H9 (cell line): ENCODE measurements at regions not wholly inside any gene's neighbourhood (a gene's known extent, or its start where the extent isn't known, plus 50 kb on each side); places are given as distances from the start of the nearest gene placed in this dataset.

Experiments used
- DNase-seq: peaks from one replicate; pipeline ENCODE4 v3.0.0-alpha.2; 2017
- H2AFZ ChIP-seq: one replicate; pipeline ENCODE4 v1.6.1; 2013; ENCODE audit warnings: mild to moderate bottlenecking, low read length, control low read depth, moderate library complexity
- H2AK5ac ChIP-seq: 2 replicates; pipeline ENCODE4 v1.6.1; 2013; ENCODE audit warnings: low read length, control low read depth, mixed read lengths; ENCODE audit not compliant: insufficient read length
- H2BK120ac ChIP-seq: one replicate; pipeline ENCODE4 v1.6.1; 2013; ENCODE audit warnings: low read depth, mild to moderate bottlenecking, low read length, control low read depth, inconsistent platforms; ENCODE audit not compliant: poor library complexity, severe bottlenecking
- H2BK12ac ChIP-seq: 2 replicates; pipeline ENCODE4 v1.6.1; 2013; ENCODE audit warnings: low read length, control low read depth, mixed read lengths, low read depth; ENCODE audit not compliant: insufficient read length
- H2BK15ac ChIP-seq: 2 replicates; pipeline ENCODE4 v1.6.1; 2013; ENCODE audit warnings: low read depth, low read length, control low read depth
- H2BK20ac ChIP-seq: one replicate; pipeline ENCODE4 v1.6.1; 2013; ENCODE audit warnings: low read depth, mild to moderate bottlenecking, low read length, control low read depth, inconsistent platforms; ENCODE audit not compliant: poor library complexity, severe bottlenecking
- H2BK5ac ChIP-seq: 2 replicates; pipeline ENCODE4 v1.6.1; 2013; ENCODE audit warnings: low read length, control low read depth, mixed read lengths; ENCODE audit not compliant: insufficient read length
- H3K14ac ChIP-seq: 2 replicates; pipeline ENCODE4 v1.6.1; 2013; ENCODE audit warnings: low read length, control low read depth; ENCODE audit not compliant: insufficient read depth
- H3K18ac ChIP-seq: 2 replicates; pipeline ENCODE4 v1.6.1; 2013; ENCODE audit warnings: low read depth, mild to moderate bottlenecking, mixed read lengths, low read length, control low read depth; ENCODE audit not compliant: insufficient read length
- H3K23ac ChIP-seq: 2 replicates; pipeline ENCODE4 v1.6.1; 2013; ENCODE audit warnings: low read length, control low read depth, mixed read lengths, low read depth; ENCODE audit not compliant: insufficient read length
- H3K23me2 ChIP-seq: 2 replicates; pipeline ENCODE4 v1.6.1; 2013; ENCODE audit warnings: low read depth, mild to moderate bottlenecking, mixed read lengths, low read length, control low read depth; ENCODE audit not compliant: insufficient read length, poor library complexity, severe bottlenecking
- H3K27ac ChIP-seq: 2 replicates; pipeline ENCODE4 v1.5.1; 2013; ENCODE audit warnings: low read length, control low read depth, mixed read lengths, low read depth; ENCODE audit not compliant: insufficient read length
- H3K27me3 ChIP-seq: 2 replicates; pipeline ENCODE4 v1.6.1; 2013; ENCODE audit warnings: low read length, control low read depth, inconsistent platforms; ENCODE audit not compliant: insufficient read depth
- H3K4ac ChIP-seq: 2 replicates; pipeline ENCODE4 v1.6.1; 2013; ENCODE audit warnings: low read depth, mild to moderate bottlenecking, control low read depth, inconsistent platforms, low read length, moderate library complexity
- H3K4me1 ChIP-seq: 2 replicates; pipeline ENCODE4 v1.6.1; 2013; ENCODE audit warnings: low read length, control low read depth, inconsistent platforms; ENCODE audit not compliant: insufficient read depth
- H3K4me2 ChIP-seq: 2 replicates; pipeline ENCODE4 v1.6.1; 2013; ENCODE audit warnings: low read length, control low read depth, mixed read lengths; ENCODE audit not compliant: insufficient read length, insufficient read depth
- H3K56ac ChIP-seq: 2 replicates; pipeline ENCODE4 v1.6.1; 2013; ENCODE audit warnings: low read depth, mild to moderate bottlenecking, mixed read lengths, low read length, control low read depth; ENCODE audit not compliant: insufficient read length
- H3K79me1 ChIP-seq: 2 replicates; pipeline ENCODE4 v1.6.1; 2013; ENCODE audit warnings: low read depth, mild to moderate bottlenecking, moderate library complexity, low read length, control low read depth, inconsistent platforms; ENCODE audit not compliant: insufficient read depth, poor library complexity, severe bottlenecking
- H3K79me2 ChIP-seq: 2 replicates; pipeline ENCODE4 v1.6.1; 2013; ENCODE audit warnings: low read length, control low read depth, inconsistent platforms; ENCODE audit not compliant: insufficient read depth
- H3K9ac ChIP-seq: 2 replicates; pipeline ENCODE4 v1.6.1; 2013; ENCODE audit warnings: low read length, control low read depth, mixed read lengths; ENCODE audit not compliant: insufficient read length; ENCODE audit errors: extremely low read depth
- H3K9me3 ChIP-seq: one replicate; pipeline ENCODE4 v1.6.1; 2013; ENCODE audit warnings: low read depth, low read length, inconsistent platforms; ENCODE audit not compliant: control insufficient read depth
- H3T11ph ChIP-seq: one replicate; pipeline ENCODE4 v1.6.1; 2013; ENCODE audit warnings: mild to moderate bottlenecking, low read length, control low read depth, inconsistent platforms
- H4K20me1 ChIP-seq: one replicate; pipeline ENCODE4 v1.6.1; 2013; ENCODE audit not compliant: control insufficient read depth, insufficient read length, insufficient read depth
- H4K5ac ChIP-seq: 2 replicates; pipeline ENCODE4 v1.6.1; 2013; ENCODE audit warnings: low read depth, mild to moderate bottlenecking, mixed read lengths, low read length, control low read depth; ENCODE audit not compliant: insufficient read length
- H4K8ac ChIP-seq: replicated peaks from 2 replicates; pipeline ENCODE4 v1.6.1; 2013; ENCODE audit warnings: low read length, control low read depth, mixed read lengths, low read depth; ENCODE audit not compliant: insufficient read length
- H4K91ac ChIP-seq: 2 replicates; pipeline ENCODE4 v1.6.1; 2013; ENCODE audit warnings: low read depth, mild to moderate bottlenecking, moderate library complexity, mixed read lengths, low read length, control low read depth; ENCODE audit not compliant: insufficient read length
- H3K27ac Mint-ChIP-seq, 3 experiments: 2 replicates in 2 of 3; 3 replicates in 1 of 3; pipeline ENCODE4 v1.8.0; 2020 to 2021; ENCODE audit warnings: mixed read lengths in 3 of 3, mild to moderate bottlenecking in 1 of 3, moderate library complexity in 1 of 3
- H3K27me3 Mint-ChIP-seq: 2 replicates; pipeline ENCODE4 v1.8.0; 2021; ENCODE audit warnings: low read depth, mild to moderate bottlenecking, moderate library complexity, mixed read lengths
- H3K36me3 Mint-ChIP-seq, 3 experiments: 2 replicates in 2 of 3; 3 replicates in 1 of 3; pipeline ENCODE4 v1.8.0; 2020 to 2021; ENCODE audit warnings: low read depth in 3 of 3, mixed read lengths in 3 of 3; ENCODE audit not compliant: insufficient read depth in 1 of 3
- H3K4me1 Mint-ChIP-seq, 2 experiments: 2 replicates each; pipeline ENCODE4 v1.8.0; 2020; ENCODE audit warnings: mixed read lengths in 2 of 2
- H3K4me3 Mint-ChIP-seq, 2 experiments: 2 replicates in 1 of 2; 3 replicates in 1 of 2; pipeline ENCODE4 v1.8.0; 2020 to 2021; ENCODE audit warnings: mild to moderate bottlenecking in 2 of 2, mixed read lengths in 2 of 2, moderate library complexity in 1 of 2
- H3K9me3 Mint-ChIP-seq, 2 experiments: 2 replicates in 1 of 2; 3 replicates in 1 of 2; pipeline ENCODE4 v1.8.0; 2020; ENCODE audit warnings: mild to moderate bottlenecking in 2 of 2, mixed read lengths in 2 of 2, moderate library complexity in 1 of 2
- CTCF ChIP-seq: fragments of 200-600 bp; sonication (generic); conservative IDR thresholded peaks from 3 replicates; pipeline ENCODE4 v1.8.0; 2021; ENCODE audit warnings: antibody characterized with exemption, mild to moderate bottlenecking
- WGBS: extraction: QIAGEN DNeasy Blood & Tissue Kit; methylation state at CpG from one replicate; pipeline ENCODE4 v1.1.7; 2013; ENCODE audit warnings: missing lambda C conversion rate, low lambda C conversion rate, mixed read lengths; ENCODE audit not compliant: insufficient read length; ENCODE audit errors: extremely low coverage; 5-methylcytosine and 5-hydroxymethylcytosine counted together

GRCh38 chr4:137206781-137207180 is 325.5 kb downstream of the PCDH18 start:
- H3K4me2 ChIP-seq, result no peak overlapping the region
- no peaks in the 10 kb centered on the region for H3K9me3 Mint-ChIP-seq
- no peaks in the 10 kb centered on the region for H3K36me3 Mint-ChIP-seq
- no peak overlapping the region for H2BK12ac ChIP-seq
- no peak overlapping the region for H3K18ac ChIP-seq
- DNase-seq, result no peak
- H4K20me1 ChIP-seq, result no peaks in the 10 kb centered on the region
- H4K91ac ChIP-seq, result no peak overlapping the region
- no peaks in the 10 kb centered on the region for H3K79me1 ChIP-seq
- no peaks in the 10 kb centered on the region for H3K27me3 Mint-ChIP-seq
- H2AK5ac ChIP-seq, result no peak overlapping the region
- no peaks in the 10 kb centered on the region for H3K4me1 Mint-ChIP-seq
- no peak overlapping the region for H3K23ac ChIP-seq
- no peak overlapping the region for H3T11ph ChIP-seq
- no peak overlapping the region for H2BK5ac ChIP-seq
- H2BK15ac ChIP-seq, result no peak overlapping the region
- no peak overlapping the region for H4K5ac ChIP-seq
- no peak overlapping the region for H2BK20ac ChIP-seq
- H3K79me2 ChIP-seq, result no peaks in the 10 kb centered on the region
- no peaks in the 10 kb centered on the region for H3K4me1 ChIP-seq
- H3K4me3 Mint-ChIP-seq, result no peak overlapping the region
- H3K27ac Mint-ChIP-seq, result no peak overlapping the region
- no peaks in the 10 kb centered on the region for H3K23me2 ChIP-seq
- no CpG with 5 or more reads among the region's 1 CpG for WGBS
- no peak overlapping the region for H3K27ac ChIP-seq
- no peak overlapping the region for H2BK120ac ChIP-seq
- no peaks in the 10 kb centered on the region for H3K27me3 ChIP-seq
- TF ChIP-seq CTCF, result no peak
- H3K56ac ChIP-seq, result no peak overlapping the region
- H3K14ac ChIP-seq, result no peak overlapping the region
- no peak overlapping the region for H3K4ac ChIP-seq
- H2AFZ ChIP-seq, result no peak overlapping the region
- H3K9me3 ChIP-seq, result no peaks in the 10 kb centered on the region
- no peak overlapping the region for H4K8ac ChIP-seq
- no peak overlapping the region for H3K9ac ChIP-seq
